HepG2 (cell line): ENCODE measurements at regions not wholly inside any gene's neighbourhood (a gene's known extent, or its start where the extent isn't known, plus 50 kb on each side); places are given as distances from the start of the nearest gene placed in this dataset.

Source experiments
- ATAC-seq: fragments of 200-7000 bp; cut with Tn5 transposase; 3 replicates; pipeline ENCODE4 v1.9.1; 2020; ENCODE audit warnings: mild to moderate bottlenecking, moderate library complexity
- BruUV-seq: library from RNA; stranded (reverse); fragments of 400-500 nt; replicated peaks from 2 replicates; lab custom pipeline; 2021; lab: Mats Ljungman, UMichigan
- CTCF ChIA-PET: fragments of 300-600 bp; formaldehyde crosslinking; extraction: SDS; loops from one replicate; lab custom pipeline; 2021; ENCODE audit warnings: low total read pairs, inconsistent platforms, low intra/inter-chr PET ratio; lab: Yijun Ruan, JAX
- POLR2A ChIA-PET: fragments of 350-600 bp; sonication (Branson Sonifier 250); formaldehyde crosslinking; loops from one replicate; lab custom pipeline; 2020; ENCODE audit warnings: antibody characterized with exemption, inconsistent platforms; lab: Yijun Ruan, JAX
- DNase-seq: peaks from one replicate; pipeline ENCODE4 v3.0.0-alpha.2; 2015; ENCODE audit warnings: low spot score
- FAIRE-seq: peaks from 3 replicates; lab custom pipeline; 2011; peaks lifted over from hg19 to GRCh38; lab: Jason Lieb, UNC
- H2AFZ ChIP-seq: one replicate; pipeline ENCODE4 v1.6.1; 2011; ENCODE audit warnings: low read length, inconsistent platforms
- H3K27ac ChIP-seq: fragments of 300-600 bp; 3 replicates; pipeline ENCODE4 v1.8.0; 2011; ENCODE audit warnings: mixed run types, mild to moderate bottlenecking, mixed read lengths, low read length, inconsistent platforms; ENCODE audit not compliant: insufficient read depth; ENCODE audit errors: extremely low read length
- H3K27me3 ChIP-seq, 2 experiments: fragments of 200-600 bp in 1 of 2; 2 replicates in 1 of 2; 3 replicates in 1 of 2; pipeline versions ENCODE4 v1.6.0 to v1.8.0; 2011; ENCODE audit warnings: low read length in 2 of 2, mild to moderate bottlenecking in 2 of 2, moderate library complexity in 2 of 2, inconsistent platforms in 1 of 2; ENCODE audit not compliant: insufficient read depth in 2 of 2, control insufficient read depth in 1 of 2
- H3K36me3 ChIP-seq, 2 experiments: fragments of 200-600 bp in 1 of 2; replicated peaks in 1 of 2; 2 replicates in 1 of 2; 3 replicates in 1 of 2; pipeline versions ENCODE4 v1.5.1 to v1.8.0; 2011; ENCODE audit warnings: low read length in 2 of 2, inconsistent platforms in 1 of 2; ENCODE audit not compliant: insufficient read depth in 2 of 2, control insufficient read depth in 1 of 2
- H3K4me1 ChIP-seq: 2 replicates; pipeline ENCODE4 v1.5.1; 2012; ENCODE audit warnings: low read length, inconsistent platforms; ENCODE audit not compliant: insufficient read depth
- H3K4me2 ChIP-seq: 2 replicates; pipeline ENCODE4 v1.6.0; 2011; ENCODE audit warnings: low read depth, low read length, inconsistent platforms
- H3K4me3 ChIP-seq, 3 experiments: fragments of 200-600 bp in 1 of 3; sonication (generic), shearing (Covaris generic) in 1 of 3; replicated peaks in 1 of 3; 2 replicates each; pipeline ENCODE4 v1.5.1; 2011 to 2016; ENCODE audit warnings: low read length in 3 of 3, inconsistent platforms in 2 of 3, low read depth in 2 of 3, mild to moderate bottlenecking in 2 of 3, control low read depth in 1 of 3, mixed read lengths in 1 of 3; ENCODE audit not compliant: insufficient read depth in 1 of 3
- H3K79me2 ChIP-seq: one replicate; pipeline ENCODE4 v1.6.1; 2011; ENCODE audit warnings: low read length, inconsistent platforms; ENCODE audit not compliant: insufficient read depth
- H3K9ac ChIP-seq: 2 replicates; pipeline ENCODE4 v1.6.0; 2011; ENCODE audit warnings: mild to moderate bottlenecking, low read depth, low read length, inconsistent platforms; ENCODE audit not compliant: insufficient read depth
- H3K9me3 ChIP-seq: 2 replicates; pipeline ENCODE4 v1.5.1; 2012; ENCODE audit warnings: mild to moderate bottlenecking, low read length
- H4K20me1 ChIP-seq: 2 replicates; pipeline ENCODE4 v1.6.0; 2011; ENCODE audit warnings: inconsistent platforms, mild to moderate bottlenecking, low read length, moderate library complexity; ENCODE audit not compliant: insufficient read depth
- AFF4 ChIP-seq: sonication (generic); formaldehyde crosslinking; IDR thresholded peaks from 2 replicates; pipeline ENCODE4 v1.4.0; 2020; ENCODE audit warnings: missing genetic modification reagents
- AGO1 ChIP-seq: fragments of 200-400 bp; formaldehyde crosslinking; IDR thresholded peaks from 2 replicates; pipeline ENCODE4 v1.6.1; 2017; ENCODE audit warnings: mild to moderate bottlenecking, low read depth, low read length, moderate library complexity; ENCODE audit not compliant: poor library complexity, severe bottlenecking
- ARNT ChIP-seq: fragments of 450-650 bp; IDR thresholded peaks from 2 replicates; pipeline ENCODE4 v1.6.1; 2017
- ATF7 ChIP-seq, 2 experiments: fragments of 450-650 bp in 1 of 2; sonication (generic) in 1 of 2; formaldehyde crosslinking in 1 of 2; IDR thresholded peaks; 2 replicates each; pipeline versions ENCODE4 v1.4.0 to v1.6.1; 2016 to 2020; ENCODE audit warnings: antibody characterized with exemption in 1 of 2, mild to moderate bottlenecking in 1 of 2, missing genetic modification reagents in 1 of 2
- CCAR2 ChIP-seq: fragments of 200-400 bp; formaldehyde crosslinking; optimal IDR thresholded peaks from 2 replicates; pipeline ENCODE3; 2018; ENCODE audit warnings: low read depth, mild to moderate bottlenecking, low read length, moderate library complexity
- CENPT ChIP-seq: sonication (generic); formaldehyde crosslinking; IDR thresholded peaks from 2 replicates; pipeline ENCODE4 v1.8.0; 2022; ENCODE audit warnings: low read depth, mild to moderate bottlenecking, moderate library complexity, missing genetic modification reagents
- DNMT1 ChIP-seq: sonication (generic); formaldehyde crosslinking; IDR thresholded peaks from 2 replicates; pipeline ENCODE4 v1.5.1; 2020; ENCODE audit warnings: mild to moderate bottlenecking, missing genetic modification reagents
- MAFK ChIP-seq, 2 experiments: IDR thresholded peaks in 1 of 2; conservative IDR thresholded peaks in 1 of 2; 2 replicates each; pipeline ENCODE4 v1.6.1; 2011; ENCODE audit warnings: improper control_type of control experiment in 2 of 2, low read length in 2 of 2
- MXD4 ChIP-seq: IDR thresholded peaks from 2 replicates; pipeline ENCODE4 v1.6.1; 2016; ENCODE audit warnings: mild to moderate bottlenecking, missing biosample characterization, missing genetic modification reagents
- REXO4 ChIP-seq: sonication (generic); formaldehyde crosslinking; IDR thresholded peaks from 2 replicates; pipeline ENCODE4 v1.8.0; 2022; ENCODE audit warnings: missing genetic modification reagents, mild to moderate bottlenecking, borderline replicate concordance
- SAFB2 ChIP-seq: sonication (generic); formaldehyde crosslinking; IDR thresholded peaks from 2 replicates; pipeline ENCODE4 v1.5.1; 2020; ENCODE audit warnings: missing genetic modification reagents, low read depth, mild to moderate bottlenecking, borderline replicate concordance
- SOX6 ChIP-seq, 2 experiments: fragments of 450-650 bp in 1 of 2; sonication (generic) in 1 of 2; formaldehyde crosslinking in 1 of 2; IDR thresholded peaks; 2 replicates each; pipeline versions ENCODE4 v1.4.0 to v1.6.1; 2017 to 2020; ENCODE audit warnings: antibody characterized with exemption in 1 of 2, mild to moderate bottlenecking in 1 of 2, missing genetic modification reagents in 1 of 2
- SUZ12 ChIP-seq: fragments of 150-350 bp; IDR thresholded peaks from 2 replicates; pipeline ENCODE4 v1.6.1; 2014; ENCODE audit warnings: low read depth, low read length
- TOE1 ChIP-seq: sonication (generic); formaldehyde crosslinking; IDR thresholded peaks from 2 replicates; pipeline ENCODE4 v1.4.0; 2020; ENCODE audit warnings: mild to moderate bottlenecking, missing genetic modification reagents
- YEATS2 ChIP-seq: sonication (generic); formaldehyde crosslinking; IDR thresholded peaks from 2 replicates; pipeline ENCODE4 v1.4.0; 2020; ENCODE audit warnings: missing genetic modification reagents, borderline replicate concordance
- ZNF101 ChIP-seq: sonication (generic); formaldehyde crosslinking; IDR thresholded peaks from 2 replicates; pipeline ENCODE4 v1.4.0; 2020; ENCODE audit warnings: mild to moderate bottlenecking, low read depth, missing genetic modification reagents, borderline replicate concordance
- ZNF282 ChIP-seq: fragments of 450-650 bp; IDR thresholded peaks from 2 replicates; pipeline ENCODE4 v1.6.1; 2018; ENCODE audit not compliant: partially characterized antibody
- ZNF292 ChIP-seq: sonication (generic); formaldehyde crosslinking; IDR thresholded peaks from 2 replicates; pipeline ENCODE4 v1.8.1; 2022; ENCODE audit warnings: mild to moderate bottlenecking, low read depth, missing genetic modification reagents, borderline replicate concordance
- ZNF616 ChIP-seq: sonication (generic); formaldehyde crosslinking; IDR thresholded peaks from 2 replicates; pipeline ENCODE4 v1.5.0; 2020; ENCODE audit warnings: low read depth, mild to moderate bottlenecking, missing genetic modification reagents
- ZZZ3 ChIP-seq: sonication (generic); formaldehyde crosslinking; IDR thresholded peaks from 2 replicates; pipeline ENCODE4 v1.4.0; 2020; ENCODE audit warnings: missing genetic modification reagents, mild to moderate bottlenecking, borderline replicate concordance
- WGBS: methylation state at CpG from one replicate; pipeline ENCODE4 v1.1.6; 2017; ENCODE audit warnings: low lambda C conversion rate; 5-methylcytosine and 5-hydroxymethylcytosine counted together
- in situ Hi-C: cut with HindIII; loops from 2 replicates; pipeline ENCODE4 v1.10.0; 2017; ENCODE audit warnings: low pct_unique_long_range_greater_than_20kb; ENCODE audit not compliant: extremely low pct_ligation_motif_present
- intact Hi-C: fragments of 100-400 bp; cut with micrococcal nuclease; formaldehyde crosslinking; loops from one replicate; pipeline ENCODE4 v1.10.0; 2022; ENCODE audit not compliant: unreplicated experiment

- in situ Hi-C loops (no loop called here), intact Hi-C loops (no loop called here)
- no peak for ATAC-seq
- Histone ChIP-seq H3K9ac (no peak overlapping the region), H3K79me2 (no peaks in the 10 kb centered on the region), H3K4me2 (no peak overlapping the region), H3K36me3 (no peaks in the 10 kb centered on the region), H3K4me3 (no peak overlapping the region), H4K20me1 (no peaks in the 10 kb centered on the region), H3K9me3 (peaks cover 72% of the 10 kb centered on the region), H3K27ac (no peak overlapping the region), H2AFZ (no peak overlapping the region), H3K4me1 (no peaks in the 10 kb centered on the region), H3K27me3 (no peaks in the 10 kb centered on the region)
- no peak for DNase-seq
- TF ChIP-seq ARNT (no peak), ZNF101 (CRISPR knock-in tag) (no peak), DNMT1 (CRISPR knock-in tag) (no peak), TOE1 (CRISPR knock-in tag) (no peak), ZZZ3 (CRISPR knock-in tag) (no peak), ZNF292 (CRISPR knock-in tag) (no peak), SAFB2 (CRISPR knock-in tag) (no peak), AGO1 (no peak), YEATS2 (CRISPR knock-in tag) (no peak), REXO4 (CRISPR knock-in tag) (no peak), SUZ12 (no peak), MXD4 (CRISPR knock-in tag) (no peak), SOX6 (IDR thresholded peaks at IDR 0.05) (no peak), SOX6 (CRISPR knock-in tag; IDR thresholded peaks at IDR 0.05) (no peak), CCAR2 (no peak), AFF4 (CRISPR knock-in tag) (no peak), ZNF282 (no peak), ATF7 (IDR thresholded peaks at IDR 0.05) (no peak), ATF7 (CRISPR knock-in tag; IDR thresholded peaks at IDR 0.05) (no peak), MAFK (conservative IDR thresholded peaks at IDR 0.05 in 1 of 2, IDR thresholded peaks at IDR 0.05 in 1 of 2; ENCODE audit: low read length in 2 of 2) (no peak), CENPT (CRISPR knock-in tag) (no peak), ZNF616 (no peak)
- ChIA-PET CTCF (no interaction called here), POLR2A (no interaction called here)
- WGBS: 14% methylated on average over 4 of the region's 4 CpGs
- FAIRE-seq: no peak
- no TSS peak for BruUV-seq
These were observed 155.6 kb upstream of the TRIM48 start for GRCh38 chr11:55106391-55106790.
